Erythroblast (primary cell): ENCODE measurements at regions not wholly inside any gene's neighbourhood (a gene's known extent, or its start where the extent isn't known, plus 50 kb on each side); places are given as distances from the start of the nearest gene placed in this dataset.

Experiments used
- GATA1 ChIP-seq: IDR thresholded peaks from 2 replicates; pipeline ENCODE4 v1.6.1; 2011; ENCODE audit warnings: low read depth, mild to moderate bottlenecking, control low read depth, low read length, moderate library complexity
- POLR2A ChIP-seq: IDR thresholded peaks from 2 replicates; pipeline ENCODE4 v1.6.1; 2011; ENCODE audit warnings: mild to moderate bottlenecking, low read length

DNA sequence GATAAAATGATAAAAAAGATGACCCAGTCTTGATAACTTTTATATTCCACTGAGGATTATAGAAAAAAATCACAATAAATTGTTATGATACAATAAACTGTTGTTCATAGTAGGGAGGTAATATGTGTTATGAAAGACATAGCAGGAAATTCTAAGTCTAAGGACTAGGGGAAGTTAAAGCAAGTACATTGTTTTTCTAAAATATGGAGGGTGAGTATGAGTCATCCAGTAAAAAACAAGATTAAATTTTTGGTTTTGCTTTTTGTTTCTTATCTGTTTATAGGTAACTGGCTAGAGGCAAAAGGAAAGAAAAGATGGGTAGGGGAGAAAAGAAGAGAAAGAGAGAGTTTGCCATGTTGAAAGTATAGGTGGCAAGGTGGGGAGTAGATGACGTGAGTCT lies 188.4 kb downstream of the POLR1F start:
- TF ChIP-seq POLR2A (no peak), GATA1 (no peak)
